Neural progenitor cell (in vitro differentiated cells): ENCODE measurements at regions not wholly inside any gene's neighbourhood (a gene's known extent, or its start where the extent isn't known, plus 50 kb on each side); places are given as distances from the start of the nearest gene placed in this dataset.
"Not testable (repeated sequence)": the region's sequence is repeated elsewhere in the genome, so short reads cannot be mapped to it uniquely, and the experiment has no call there.

Experiments
- DNase-seq: peaks from one replicate; pipeline ENCODE4 v3.0.0-alpha.2; 2016; ENCODE audit warnings: low spot score
- H2AFZ ChIP-seq: fragments of 200-600 bp; sonication (generic); replicated peaks from 2 replicates; pipeline ENCODE4 v1.6.1; 2016; ENCODE audit warnings: antibody characterized with exemption
- H3F3A ChIP-seq: fragments of 200-600 bp; sonication (generic); 2 replicates; pipeline ENCODE4 v1.6.1; 2016; ENCODE audit warnings: antibody characterized with exemption, low read depth
- H3K27ac ChIP-seq: fragments of 200-600 bp; sonication (generic); 2 replicates; pipeline ENCODE4 v1.5.1; 2016; ENCODE audit warnings: mild to moderate bottlenecking
- H3K27me3 ChIP-seq: fragments of 200-600 bp; sonication (generic); 2 replicates; pipeline ENCODE4 v1.6.1; 2016; ENCODE audit warnings: mild to moderate bottlenecking, moderate library complexity
- H3K36me3 ChIP-seq: fragments of 200-600 bp; sonication (generic); 2 replicates; pipeline ENCODE4 v1.5.1; 2016
- H3K4me1 ChIP-seq: fragments of 200-600 bp; sonication (generic); 2 replicates; pipeline ENCODE4 v1.6.1; 2016; ENCODE audit warnings: mixed run types
- H3K4me2 ChIP-seq: fragments of 200-600 bp; sonication (generic); 2 replicates; pipeline ENCODE4 v1.6.1; 2016
- H3K4me3 ChIP-seq: fragments of 200-600 bp; sonication (generic); 2 replicates; pipeline ENCODE4 v1.5.1; 2016
- H3K79me2 ChIP-seq: fragments of 200-600 bp; sonication (generic); 2 replicates; pipeline ENCODE4 v1.6.1; 2016; ENCODE audit warnings: low read depth
- H3K9ac ChIP-seq: fragments of 200-600 bp; sonication (generic); 2 replicates; pipeline ENCODE4 v1.6.1; 2016
- H3K9me3 ChIP-seq: fragments of 200-600 bp; sonication (generic); 2 replicates; pipeline ENCODE4 v1.5.1; 2016; ENCODE audit warnings: low read depth
- H4K20me1 ChIP-seq: fragments of 200-600 bp; sonication (generic); 2 replicates; pipeline ENCODE4 v1.6.1; 2016; ENCODE audit warnings: low read depth
- H3K27ac Mint-ChIP-seq: 3 replicates; pipeline ENCODE4 v1.8.0; 2021; ENCODE audit warnings: mixed read lengths
- H3K27me3 Mint-ChIP-seq: 2 replicates; pipeline ENCODE4 v1.8.0; 2022; ENCODE audit warnings: low read depth, mild to moderate bottlenecking, inconsistent platforms, moderate library complexity, mixed read lengths; ENCODE audit not compliant: insufficient read depth
- H3K36me3 Mint-ChIP-seq: 3 replicates; pipeline ENCODE4 v1.8.0; 2021; ENCODE audit warnings: mixed read lengths
- H3K4me1 Mint-ChIP-seq: 3 replicates; pipeline ENCODE4 v1.8.0; 2021; ENCODE audit warnings: mixed read lengths
- H3K4me3 Mint-ChIP-seq: 3 replicates; pipeline ENCODE4 v1.8.0; 2021; ENCODE audit warnings: mild to moderate bottlenecking, moderate library complexity, mixed read lengths
- H3K9me3 Mint-ChIP-seq: 3 replicates; pipeline ENCODE4 v1.8.0; 2020; ENCODE audit warnings: mixed read lengths
- EZH2 ChIP-seq: fragments of 200-600 bp; sonication (generic); IDR thresholded peaks from 2 replicates; pipeline ENCODE4 v1.6.1; 2017; ENCODE audit warnings: antibody characterized with exemption, mild to moderate bottlenecking, moderate library complexity
- EZH2phosphoT487 ChIP-seq: fragments of 200-600 bp; sonication (generic); IDR thresholded peaks from 2 replicates; pipeline ENCODE4 v1.6.1; 2017; ENCODE audit warnings: antibody characterized with exemption
- TF ChIP-seq, protein P1 (sequence below): fragments of 200-600 bp; sonication (generic); IDR thresholded peaks from 2 replicates; pipeline ENCODE4 v1.5.1; 2017; ENCODE audit warnings: antibody characterized with exemption, mild to moderate bottlenecking

DNA sequence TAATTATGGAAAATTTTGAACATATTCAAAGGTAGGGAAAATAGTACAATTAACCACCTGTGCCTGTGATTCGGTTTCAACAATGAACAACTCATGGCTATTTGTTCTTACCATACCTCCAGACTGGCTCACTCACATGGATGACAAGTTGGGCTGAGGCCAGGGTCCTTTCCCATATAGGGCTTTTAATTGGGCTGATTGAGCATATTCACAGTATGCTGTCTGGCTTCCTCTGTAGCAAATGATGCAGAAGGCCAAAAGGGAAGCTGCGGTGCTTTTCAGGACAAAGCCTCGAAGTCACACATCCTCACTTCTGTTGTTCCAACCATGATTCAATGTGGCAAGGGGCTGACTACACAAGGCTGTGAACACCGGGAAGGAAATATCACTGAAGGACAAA is 297.5 kb upstream of the SLC16A7 start:
- no peaks in the 10 kb centered on the region for H3K36me3 Mint-ChIP-seq

DNA sequence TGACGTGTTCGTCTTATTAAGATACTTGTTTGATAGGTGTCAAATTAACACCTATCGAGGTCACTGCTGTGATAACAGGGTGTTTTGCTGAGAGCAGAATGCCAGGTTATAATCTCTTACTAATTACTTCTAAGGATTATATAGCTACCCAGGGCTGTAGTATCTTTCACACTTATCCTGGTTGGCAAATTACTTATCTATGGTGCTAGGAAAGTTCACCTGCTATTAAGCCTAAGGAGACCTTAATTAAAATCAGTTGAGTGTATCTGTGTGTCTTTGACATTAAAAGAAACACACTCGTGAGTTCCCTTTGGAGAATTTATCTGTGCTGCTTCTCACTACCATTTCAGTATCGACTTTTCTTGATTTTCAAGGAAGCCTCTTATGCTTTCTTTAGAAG is 301.6 kb upstream of the SLC16A7 start:
- Histone ChIP-seq H3K79me2 (no peaks in the 10 kb centered on the region), H3F3A (no peaks in the 10 kb centered on the region), H3K27me3 (no peaks in the 10 kb centered on the region), H4K20me1 (no peaks in the 10 kb centered on the region), H3K4me1 (no peaks in the 10 kb centered on the region), H3K27ac (no peak overlapping the region), H2AFZ (no peak overlapping the region), H3K9ac (no peak overlapping the region), H3K4me3 (no peak overlapping the region), H3K9me3 (no peaks in the 10 kb centered on the region), H3K36me3 (no peaks in the 10 kb centered on the region), H3K4me2 (no peak overlapping the region)
- no peaks in the 10 kb centered on the region for H3K36me3 Mint-ChIP-seq
- TF ChIP-seq EZH2phosphoT487 (no peak), EZH2 (no peak)
- TF ChIP-seq, protein P1, sequence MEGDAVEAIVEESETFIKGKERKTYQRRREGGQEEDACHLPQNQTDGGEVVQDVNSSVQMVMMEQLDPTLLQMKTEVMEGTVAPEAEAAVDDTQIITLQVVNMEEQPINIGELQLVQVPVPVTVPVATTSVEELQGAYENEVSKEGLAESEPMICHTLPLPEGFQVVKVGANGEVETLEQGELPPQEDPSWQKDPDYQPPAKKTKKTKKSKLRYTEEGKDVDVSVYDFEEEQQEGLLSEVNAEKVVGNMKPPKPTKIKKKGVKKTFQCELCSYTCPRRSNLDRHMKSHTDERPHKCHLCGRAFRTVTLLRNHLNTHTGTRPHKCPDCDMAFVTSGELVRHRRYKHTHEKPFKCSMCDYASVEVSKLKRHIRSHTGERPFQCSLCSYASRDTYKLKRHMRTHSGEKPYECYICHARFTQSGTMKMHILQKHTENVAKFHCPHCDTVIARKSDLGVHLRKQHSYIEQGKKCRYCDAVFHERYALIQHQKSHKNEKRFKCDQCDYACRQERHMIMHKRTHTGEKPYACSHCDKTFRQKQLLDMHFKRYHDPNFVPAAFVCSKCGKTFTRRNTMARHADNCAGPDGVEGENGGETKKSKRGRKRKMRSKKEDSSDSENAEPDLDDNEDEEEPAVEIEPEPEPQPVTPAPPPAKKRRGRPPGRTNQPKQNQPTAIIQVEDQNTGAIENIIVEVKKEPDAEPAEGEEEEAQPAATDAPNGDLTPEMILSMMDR: no peak
- H3K4me3 Mint-ChIP-seq: no peak overlapping the region
- DNase-seq: no peak
- no peak overlapping the region for H3K27ac Mint-ChIP-seq
- H3K27me3 Mint-ChIP-seq: peaks cover 2% of the 10 kb centered on the region
- peaks cover 2% of the 10 kb centered on the region for H3K4me1 Mint-ChIP-seq
- no peaks in the 10 kb centered on the region for H3K9me3 Mint-ChIP-seq

More for the DNA sequence above, 297.5 kb upstream of the SLC16A7 start:
- Histone ChIP-seq H3K9me3 (no peaks in the 10 kb centered on the region), H2AFZ (no peak overlapping the region), H3K4me3 (no peak overlapping the region), H3K36me3 (no peaks in the 10 kb centered on the region), H4K20me1 (no peaks in the 10 kb centered on the region), H3K9ac (no peak overlapping the region), H3K27me3 (no peaks in the 10 kb centered on the region), H3F3A (no peaks in the 10 kb centered on the region), H3K79me2 (no peaks in the 10 kb centered on the region), H3K27ac (no peak overlapping the region), H3K4me2 (no peak overlapping the region), H3K4me1 (no peaks in the 10 kb centered on the region)
- TF ChIP-seq, protein P1: no peak
- H3K4me3 Mint-ChIP-seq: no peak overlapping the region
- H3K27ac Mint-ChIP-seq: no peak overlapping the region
- H3K27me3 Mint-ChIP-seq: peaks cover 2% of the 10 kb centered on the region
- DNase-seq: peak; percentile 4
- no peaks in the 10 kb centered on the region for H3K9me3 Mint-ChIP-seq
- no peaks in the 10 kb centered on the region for H3K4me1 Mint-ChIP-seq

DNA sequence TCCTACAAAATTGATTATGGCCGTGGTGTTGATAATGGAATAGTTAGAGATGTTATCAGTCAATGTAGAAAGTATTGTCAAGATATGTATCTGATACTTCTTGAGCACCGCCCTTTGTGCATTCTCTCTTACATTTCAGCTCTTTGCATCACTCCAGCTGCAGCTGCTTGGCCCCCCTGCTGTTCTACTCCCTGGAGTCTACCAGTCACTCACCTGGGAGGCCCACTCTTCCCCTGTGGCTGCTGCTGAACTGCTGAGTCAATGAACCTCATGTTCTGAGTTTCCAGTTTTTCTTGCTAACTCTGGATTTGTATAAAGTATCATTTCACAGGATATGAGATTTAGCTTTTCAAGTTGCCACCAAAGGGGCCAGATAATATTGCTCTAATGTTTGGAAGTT is 312.8 kb upstream of the SLC16A7 start:
- no peaks in the 10 kb centered on the region for H3K9me3 Mint-ChIP-seq
- H3K36me3 ChIP-seq: no peaks in the 10 kb centered on the region
- H3K36me3 Mint-ChIP-seq: no peaks in the 10 kb centered on the region
- H3K27me3 Mint-ChIP-seq: no peaks in the 10 kb centered on the region
- H3K4me1 ChIP-seq: no peaks in the 10 kb centered on the region
- no peak overlapping the region for H3K4me3 Mint-ChIP-seq
- no peaks in the 10 kb centered on the region for H3K79me2 ChIP-seq
- no peaks in the 10 kb centered on the region for H3F3A ChIP-seq
- H3K27ac Mint-ChIP-seq: no peak overlapping the region
- no peak overlapping the region for H3K27ac ChIP-seq
- H3K4me2 ChIP-seq: no peak overlapping the region
- H3K9ac ChIP-seq: no peak overlapping the region
- H3K4me3 ChIP-seq: no peak overlapping the region
- DNase-seq: peak; percentile 5
- H3K27me3 ChIP-seq: no peaks in the 10 kb centered on the region
- H3K9me3 ChIP-seq: no peaks in the 10 kb centered on the region
- H3K4me1 Mint-ChIP-seq: no peaks in the 10 kb centered on the region
- H2AFZ ChIP-seq: no peak overlapping the region
- TF ChIP-seq EZH2 (no peak), EZH2phosphoT487 (no peak)
- TF ChIP-seq, protein P1: no peak
- H4K20me1 ChIP-seq: no peaks in the 10 kb centered on the region

DNA sequence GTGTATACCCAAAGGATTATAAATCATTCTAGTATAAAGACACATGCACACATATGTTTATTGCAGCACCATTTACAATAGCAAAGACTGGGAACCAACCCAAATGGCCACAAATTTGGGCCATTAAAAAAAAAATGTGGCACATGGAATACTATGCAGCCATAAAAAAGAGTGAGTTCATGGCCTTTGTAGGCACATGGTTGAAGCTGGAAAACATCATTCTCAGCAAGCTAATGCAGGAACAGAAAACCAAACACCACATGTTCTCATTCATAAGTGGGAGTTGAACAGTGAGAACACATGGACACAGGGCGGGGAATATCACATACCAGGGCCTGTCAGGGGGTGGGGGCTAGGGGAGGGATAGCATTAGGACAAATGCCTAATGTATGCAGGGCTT is 322.3 kb upstream of the SLC16A7 start:
- H3K36me3 Mint-ChIP-seq, H3K27me3 Mint-ChIP-seq, H3K36me3 ChIP-seq, H3K27me3 ChIP-seq, H3K4me2 ChIP-seq, H3K9me3 Mint-ChIP-seq, H3K4me3 ChIP-seq, H3K9me3 ChIP-seq, H3K9ac ChIP-seq, H3K4me3 Mint-ChIP-seq, H3K27ac Mint-ChIP-seq, H3K27ac ChIP-seq, DNase-seq, H3F3A ChIP-seq, H3K4me1 ChIP-seq, H3K4me1 Mint-ChIP-seq, H4K20me1 ChIP-seq, H3K79me2 ChIP-seq, H2AFZ ChIP-seq: not testable (repeated sequence)
